Mesenchymal stem cell (in vitro differentiated cells and primary cell): ENCODE measurements at regions not wholly inside any gene's neighbourhood (a gene's known extent, or its start where the extent isn't known, plus 50 kb on each side); places are given as distances from the start of the nearest gene placed in this dataset.
"Not testable (repeated sequence)": the region's sequence is repeated elsewhere in the genome, so short reads cannot be mapped to it uniquely, and the experiment has no call there.

ENCODE experiments used
- DNase-seq: peaks from one replicate; pipeline ENCODE4 v3.0.0-alpha.2; 2013
- H2AFZ ChIP-seq: one replicate; pipeline ENCODE4 v1.6.1; 2013; ENCODE audit warnings: low read depth, mild to moderate bottlenecking, control low read depth, inconsistent platforms, low read length, moderate library complexity
- H2AK5ac ChIP-seq: 2 replicates; pipeline ENCODE4 v1.6.1; 2013; ENCODE audit warnings: low read length, moderate library complexity, mild to moderate bottlenecking, inconsistent platforms; ENCODE audit not compliant: severe bottlenecking
- H2BK120ac ChIP-seq: one replicate; pipeline ENCODE4 v1.6.1; 2013; ENCODE audit warnings: low read depth, mild to moderate bottlenecking, inconsistent platforms, low read length, moderate library complexity
- H2BK12ac ChIP-seq, 2 experiments: one replicate each; pipeline ENCODE4 v1.6.1; 2013; ENCODE audit warnings: inconsistent platforms in 2 of 2, low read length in 2 of 2, mild to moderate bottlenecking in 2 of 2, moderate library complexity in 2 of 2, control low read depth in 1 of 2
- H2BK15ac ChIP-seq: one replicate; pipeline ENCODE4 v1.6.1; 2013; ENCODE audit warnings: mild to moderate bottlenecking, low read depth, inconsistent platforms; ENCODE audit not compliant: poor library complexity, severe bottlenecking
- H2BK5ac ChIP-seq: 2 replicates; pipeline ENCODE4 v1.6.1; 2013; ENCODE audit warnings: low read depth, mild to moderate bottlenecking, low read length, control low read depth, inconsistent platforms; ENCODE audit not compliant: poor library complexity, severe bottlenecking
- H3K14ac ChIP-seq, 2 experiments: one replicate each; pipeline ENCODE4 v1.6.1; 2013; ENCODE audit warnings: inconsistent platforms in 2 of 2, low read length in 2 of 2, control low read depth in 1 of 2, mild to moderate bottlenecking in 1 of 2, moderate library complexity in 1 of 2
- H3K18ac ChIP-seq, 2 experiments: one replicate each; pipeline ENCODE4 v1.6.1; 2013; ENCODE audit warnings: inconsistent platforms in 2 of 2, low read length in 2 of 2, control low read depth in 1 of 2, low read depth in 1 of 2, mild to moderate bottlenecking in 1 of 2
- H3K23ac ChIP-seq, 2 experiments: one replicate each; pipeline ENCODE4 v1.6.1; 2013; ENCODE audit warnings: inconsistent platforms in 2 of 2, low read length in 2 of 2, mild to moderate bottlenecking in 2 of 2, moderate library complexity in 2 of 2, control low read depth in 1 of 2
- H3K27ac ChIP-seq: 2 replicates; pipeline ENCODE4 v1.5.1; 2013; ENCODE audit warnings: mild to moderate bottlenecking, moderate library complexity, low read length, control low read depth, inconsistent platforms; ENCODE audit not compliant: poor library complexity, severe bottlenecking
- H3K27me3 ChIP-seq, 2 experiments: 2 replicates each; pipeline versions ENCODE4 v1.6.1 to v1.7.0; 2013; ENCODE audit warnings: low read length in 2 of 2, mild to moderate bottlenecking in 2 of 2, moderate library complexity in 2 of 2, control low read depth in 1 of 2, inconsistent platforms in 1 of 2; ENCODE audit not compliant: control insufficient read depth in 1 of 2, insufficient read depth in 1 of 2
- H3K36me3 ChIP-seq, 2 experiments: 2 replicates each; pipeline versions ENCODE4 v1.6.1 to v1.7.0; 2013; ENCODE audit warnings: low read length in 2 of 2, control low read depth in 1 of 2, inconsistent platforms in 1 of 2, low read depth in 1 of 2, mild to moderate bottlenecking in 1 of 2; ENCODE audit not compliant: insufficient read depth in 2 of 2, control insufficient read depth in 1 of 2
- H3K4ac ChIP-seq, 2 experiments: one replicate each; pipeline ENCODE4 v1.6.1; 2013; ENCODE audit warnings: inconsistent platforms in 2 of 2, low read length in 2 of 2, mild to moderate bottlenecking in 2 of 2, moderate library complexity in 2 of 2, control low read depth in 1 of 2, low read depth in 1 of 2
- H3K4me1 ChIP-seq: 2 replicates; pipeline ENCODE4 v1.6.1; 2013; ENCODE audit warnings: low read depth, low read length, control low read depth; ENCODE audit not compliant: control insufficient read depth, insufficient read depth
- H3K4me2 ChIP-seq: 2 replicates; pipeline ENCODE4 v1.6.1; 2013; ENCODE audit warnings: low read length, mild to moderate bottlenecking, inconsistent platforms; ENCODE audit not compliant: poor library complexity, severe bottlenecking
- H3K4me3 ChIP-seq, 2 experiments: 2 replicates each; pipeline versions ENCODE4 v1.5.1 to v1.7.0; 2013; ENCODE audit warnings: low read length in 2 of 2, mild to moderate bottlenecking in 2 of 2, control low read depth in 1 of 2, low read depth in 1 of 2; ENCODE audit not compliant: insufficient read depth in 1 of 2
- H3K79me1 ChIP-seq: replicated peaks from 2 replicates; pipeline ENCODE4 v1.6.1; 2013; ENCODE audit warnings: mild to moderate bottlenecking, control low read depth, low read length, inconsistent platforms; ENCODE audit not compliant: poor library complexity, severe bottlenecking
- H3K9ac ChIP-seq: 2 replicates; pipeline ENCODE4 v1.7.0; 2013; ENCODE audit warnings: mild to moderate bottlenecking, low read length, moderate library complexity
- H3K9me3 ChIP-seq: 2 replicates; pipeline ENCODE4 v1.7.0; 2013; ENCODE audit warnings: mild to moderate bottlenecking, low read length; ENCODE audit not compliant: control insufficient read depth
- H4K8ac ChIP-seq: one replicate; pipeline ENCODE4 v1.6.1; 2013; ENCODE audit warnings: inconsistent platforms, mild to moderate bottlenecking, low read length, moderate library complexity
- H4K91ac ChIP-seq: one replicate; pipeline ENCODE4 v1.6.1; 2013; ENCODE audit warnings: mild to moderate bottlenecking, low read length, inconsistent platforms
- WGBS: methylation state at CpG from one replicate; pipeline ENCODE4 v1.1.7; 2013; ENCODE audit warnings: mixed read lengths; 5-methylcytosine and 5-hydroxymethylcytosine counted together

DNA sequence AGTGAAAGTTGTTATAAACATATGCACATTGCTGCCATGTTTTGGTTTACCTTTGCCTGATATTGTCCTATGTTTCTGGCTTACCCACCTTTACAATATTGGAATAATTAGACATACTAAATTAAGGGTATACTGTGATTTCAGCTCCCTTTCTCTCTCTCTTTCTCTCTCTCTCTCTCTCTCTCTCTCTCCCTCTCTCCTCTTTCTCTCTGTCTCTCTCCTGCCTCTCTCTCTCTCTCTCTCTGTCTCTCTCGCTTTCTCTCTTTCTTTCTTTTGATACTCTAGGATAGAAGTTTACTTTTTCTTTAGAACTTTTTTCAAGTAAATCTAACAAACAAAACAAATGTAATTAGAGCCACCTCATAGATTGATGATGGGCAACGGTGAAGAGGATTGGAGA is 239.6 kb downstream of the TMEM161B start:
- Histone ChIP-seq H2AFZ (no peak overlapping the region), H3K27ac (no peak overlapping the region), H2BK15ac (no peak overlapping the region), H2BK12ac (no peak overlapping the region), H3K4me1 (no peaks in the 10 kb centered on the region), H3K9ac (no peak overlapping the region), H3K23ac (no peak overlapping the region), H2AK5ac (no peak overlapping the region), H3K79me1 (no peaks in the 10 kb centered on the region), H3K27me3 (no peaks in the 10 kb centered on the region), H2BK5ac (no peak overlapping the region), H4K8ac (no peak overlapping the region), H3K4me3 (no peak overlapping the region), H3K4ac (no peak overlapping the region), H3K36me3 (no peaks in the 10 kb centered on the region), H2BK120ac (no peak overlapping the region), H3K14ac (no peak overlapping the region), H3K9me3 (no peaks in the 10 kb centered on the region), H4K91ac (no peak overlapping the region), H3K18ac (no peak overlapping the region), H3K4me2 (no peak overlapping the region)
- DNase-seq = no peak
- 75% methylated on average over 1 of the region's 2 CpGs for WGBS

DNA sequence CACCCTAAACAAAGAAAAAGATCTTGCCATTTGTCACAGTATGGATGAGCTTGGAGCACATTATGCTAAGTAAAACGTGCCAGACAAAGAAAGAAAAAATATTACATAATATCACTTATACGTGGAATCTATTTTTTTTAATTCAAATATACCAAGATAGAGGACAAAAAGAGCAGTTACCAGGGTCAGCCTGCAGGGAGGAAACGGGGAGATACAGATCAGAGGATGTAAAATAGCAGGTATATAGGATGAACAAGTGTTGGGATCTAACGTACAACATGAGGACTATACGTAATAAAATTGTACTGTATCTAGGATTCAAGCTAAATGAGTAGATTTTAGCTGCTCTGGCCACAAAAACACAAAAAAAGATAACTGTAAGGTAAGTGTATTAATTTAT is 247.5 kb downstream of the TMEM161B start:
- H3K36me3 ChIP-seq = no peaks in the 10 kb centered on the region

DNA sequence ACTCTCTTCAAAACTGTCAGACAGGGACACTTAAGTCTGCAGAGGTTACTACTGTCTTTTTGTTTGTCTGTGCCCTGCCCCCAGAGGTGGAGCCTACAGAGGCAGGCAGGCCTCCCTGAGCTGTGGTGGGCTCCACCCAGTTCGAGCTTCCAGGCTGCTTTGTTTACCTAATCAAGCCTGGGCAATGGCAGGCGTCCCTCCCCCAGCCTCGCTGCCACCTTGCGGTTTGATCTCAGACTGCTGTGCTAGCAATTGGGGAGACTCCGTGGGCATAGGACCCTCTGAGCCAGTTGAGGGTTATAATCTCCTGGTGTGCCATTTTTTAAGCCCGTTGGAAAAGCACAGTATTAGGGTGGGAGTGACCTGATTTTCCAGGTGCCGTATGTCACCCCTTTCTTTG is 253.7 kb downstream of the TMEM161B start:
- H3K4me2 ChIP-seq, H2BK12ac ChIP-seq, H3K18ac ChIP-seq, H3K9me3 ChIP-seq, H3K9ac ChIP-seq, H2AFZ ChIP-seq, H3K14ac ChIP-seq, H2BK120ac ChIP-seq, H2BK15ac ChIP-seq, H2AK5ac ChIP-seq, H3K23ac ChIP-seq, H3K27ac ChIP-seq, H3K27me3 ChIP-seq, H4K91ac ChIP-seq, DNase-seq, H3K79me1 ChIP-seq, H3K36me3 ChIP-seq, H3K4ac ChIP-seq, H2BK5ac ChIP-seq, H3K4me1 ChIP-seq, H4K8ac ChIP-seq, H3K4me3 ChIP-seq: not testable (repeated sequence)
- WGBS = 61% methylated on average over 7 of the region's 7 CpGs

More for the DNA sequence above, 247.5 kb downstream of the TMEM161B start:
- H2BK12ac ChIP-seq = no peak overlapping the region
- H3K4me1 ChIP-seq = no peaks in the 10 kb centered on the region
- no peaks in the 10 kb centered on the region for H3K79me1 ChIP-seq
- no peak overlapping the region for H2BK120ac ChIP-seq
- no peak overlapping the region for H3K27ac ChIP-seq
- no peak overlapping the region for H2BK15ac ChIP-seq
- no peak overlapping the region for H3K4me3 ChIP-seq
- no peak overlapping the region for H4K91ac ChIP-seq
- no peaks in the 10 kb centered on the region for H3K27me3 ChIP-seq
- no peak overlapping the region for H3K4ac ChIP-seq
- no peak overlapping the region for H2AK5ac ChIP-seq
- no peak overlapping the region for H3K18ac ChIP-seq
- WGBS = 43% methylated on average over 1 of the region's 5 CpGs
- H3K4me2 ChIP-seq = no peak overlapping the region
- no peak for DNase-seq
- no peak overlapping the region for H3K9ac ChIP-seq
- no peak overlapping the region for H3K23ac ChIP-seq
- H2BK5ac ChIP-seq = no peak overlapping the region
- no peaks in the 10 kb centered on the region for H3K9me3 ChIP-seq
- no peak overlapping the region for H2AFZ ChIP-seq
- no peak overlapping the region for H3K14ac ChIP-seq
- H4K8ac ChIP-seq = no peak overlapping the region

DNA sequence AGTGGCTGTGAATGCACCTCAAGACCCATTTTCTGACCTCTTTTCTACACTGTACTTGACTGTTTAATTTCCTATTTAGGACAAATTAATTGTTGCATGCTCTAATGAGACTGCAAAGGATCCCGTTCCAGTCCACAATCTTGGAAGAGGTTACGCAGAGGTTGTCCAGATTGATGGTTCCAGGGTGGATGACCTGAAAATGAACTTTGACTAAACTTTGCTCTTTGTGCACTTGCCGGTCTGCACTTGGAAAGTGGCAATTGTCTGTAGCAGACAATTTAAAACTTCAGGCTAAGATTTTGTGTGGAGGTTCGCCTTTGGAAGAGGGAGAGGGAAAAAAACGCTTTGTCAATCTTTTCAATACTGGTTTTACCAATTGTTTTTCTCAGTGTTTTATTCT is 267.8 kb downstream of the TMEM161B start:
- no peak overlapping the region for H3K27ac ChIP-seq
- no peak overlapping the region for H3K4me3 ChIP-seq
- no peak overlapping the region for H4K8ac ChIP-seq
- H2BK5ac ChIP-seq = no peak overlapping the region
- H3K23ac ChIP-seq = no peak overlapping the region
- H3K36me3 ChIP-seq = no peaks in the 10 kb centered on the region
- H2BK15ac ChIP-seq = no peak overlapping the region
- DNase-seq = no peak
- no peaks in the 10 kb centered on the region for H3K27me3 ChIP-seq
- no peak overlapping the region for H2BK12ac ChIP-seq
- no peaks in the 10 kb centered on the region for H3K79me1 ChIP-seq
- no peak overlapping the region for H3K18ac ChIP-seq
- no peak overlapping the region for H3K9ac ChIP-seq
- no peaks in the 10 kb centered on the region for H3K9me3 ChIP-seq
- H3K14ac ChIP-seq = no peak overlapping the region
- no peak overlapping the region for H4K91ac ChIP-seq
- H2BK120ac ChIP-seq = no peak overlapping the region
- 78% methylated on average over 3 of the region's 5 CpGs for WGBS
- no peak overlapping the region for H2AK5ac ChIP-seq
- no peak overlapping the region for H3K4ac ChIP-seq
- H2AFZ ChIP-seq = no peak overlapping the region
- no peaks in the 10 kb centered on the region for H3K4me1 ChIP-seq
- no peak overlapping the region for H3K4me2 ChIP-seq
